GDM1 (cell line): ENCODE measurements at regions not wholly inside any gene's neighbourhood (a gene's known extent, or its start where the extent isn't known, plus 50 kb on each side); places are given as distances from the start of the nearest gene placed in this dataset.

Source experiments
- DNase-seq: peaks from one replicate; lab custom pipeline; 2025; lab: John Stamatoyannopoulos, UW

- no peak for DNase-seq
Observed at GRCh38 chr16:86632206-86632605, 53.9 kb downstream of the FOXL1 start.

GRCh38 chr16:86632944-86633343 lies 54.6 kb downstream of the FOXL1 start:
- no peak for DNase-seq

- DNase-seq: no peak
Observed at GRCh38 chr16:86634292-86634691, 55.9 kb downstream of the FOXL1 start.

DNA sequence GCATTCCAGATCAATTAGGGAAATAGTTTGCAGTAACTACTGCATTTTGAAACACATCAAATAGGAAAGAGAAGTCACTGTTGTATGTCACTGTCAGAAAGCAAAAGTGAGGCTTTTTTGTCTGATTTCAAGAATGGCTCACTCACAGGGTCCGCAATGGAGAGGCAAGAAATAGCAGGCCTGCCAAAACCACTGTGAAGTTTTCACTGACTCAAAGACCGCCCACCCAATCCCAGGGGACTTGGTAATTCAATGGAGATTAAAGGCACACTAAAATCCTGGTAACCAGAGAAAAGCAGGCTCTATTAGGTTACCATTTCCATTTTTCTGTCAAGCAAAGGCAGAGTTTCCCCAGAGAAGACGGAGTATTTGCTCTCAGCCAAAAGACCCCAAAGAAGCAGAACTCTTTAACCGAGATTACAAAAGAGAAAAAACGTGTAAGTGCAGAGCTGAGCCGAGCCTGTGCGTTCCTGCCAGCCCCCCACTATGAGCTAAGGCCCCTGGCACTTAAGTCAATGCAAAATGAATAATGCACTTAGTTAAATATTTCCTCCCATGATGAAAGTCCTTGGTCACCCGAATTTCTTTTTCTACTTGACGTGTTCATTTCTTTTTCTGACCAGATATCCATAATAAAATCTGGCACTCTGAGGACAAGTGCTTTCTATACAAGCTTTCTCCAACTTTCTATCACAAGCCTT lies 57.0 kb downstream of the FOXL1 start:
- DNase-seq: no peak

DNA sequence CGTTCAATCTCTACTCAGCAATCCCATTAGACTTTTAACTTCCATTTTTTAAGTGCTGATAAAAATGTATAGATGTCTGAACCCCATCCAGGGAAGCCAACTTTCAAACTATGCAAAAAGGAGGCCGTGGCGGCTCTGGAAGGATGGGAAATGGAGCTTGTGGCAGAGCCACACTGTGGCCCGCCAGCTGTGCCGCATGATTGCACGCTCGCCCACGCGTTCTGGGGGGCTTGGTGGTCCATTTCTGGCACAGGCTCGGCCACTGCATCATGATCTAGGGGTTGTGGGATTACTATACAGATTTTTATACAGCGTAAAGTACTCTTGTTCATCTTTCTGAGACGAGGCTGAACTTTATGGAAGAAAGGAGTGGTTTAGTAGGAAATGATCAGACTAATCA lies 57.6 kb downstream of the FOXL1 start:
- DNase-seq: no peak

DNA sequence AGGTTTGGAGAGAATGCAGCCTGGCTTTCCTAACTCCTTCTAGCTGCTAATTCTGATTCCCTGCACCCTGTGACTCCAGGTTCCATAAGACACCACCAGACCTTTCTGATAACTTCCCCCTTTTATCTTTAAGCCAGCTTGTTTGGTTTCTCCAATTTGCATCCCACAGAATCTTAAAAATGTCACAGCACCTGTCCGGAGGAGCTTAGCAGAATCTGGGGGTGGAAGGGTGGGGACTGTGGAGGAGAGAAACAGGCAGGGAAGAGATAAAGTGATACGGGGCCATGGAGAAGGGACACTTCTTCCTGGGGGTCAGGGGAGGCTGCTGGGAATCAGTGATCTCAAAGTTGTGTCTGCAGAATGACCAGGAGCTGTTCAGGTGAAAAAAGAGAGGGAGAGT lies 59.4 kb downstream of the FOXL1 start:
- DNase-seq: no peak

GRCh38 chr16:86638642-86639041 lies 60.3 kb downstream of the FOXL1 start:
- DNase-seq: no peak

DNA sequence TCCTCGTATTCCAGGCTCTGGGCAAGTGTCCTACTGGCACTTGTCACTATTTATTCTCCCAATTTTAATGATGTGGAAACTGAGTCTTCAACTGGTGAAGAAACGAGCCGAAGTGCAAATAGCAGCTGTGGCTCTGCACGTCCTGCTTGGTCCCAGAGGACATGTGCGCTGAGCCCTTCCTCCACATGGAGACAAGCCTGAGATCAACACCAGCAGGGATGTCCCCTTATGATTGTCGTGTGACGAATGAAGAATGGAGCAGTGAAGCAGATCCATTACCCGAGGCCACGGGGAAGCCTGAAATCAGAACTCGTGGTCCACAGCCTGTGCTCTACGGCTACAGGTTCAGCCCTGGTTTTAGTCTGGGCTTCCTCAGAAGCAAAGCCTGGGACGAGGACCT lies 61.0 kb downstream of the FOXL1 start:
- no peak for DNase-seq

GRCh38 chr16:86640265-86640843 lies 62.0 kb downstream of the FOXL1 start:
- no peak for DNase-seq

DNA sequence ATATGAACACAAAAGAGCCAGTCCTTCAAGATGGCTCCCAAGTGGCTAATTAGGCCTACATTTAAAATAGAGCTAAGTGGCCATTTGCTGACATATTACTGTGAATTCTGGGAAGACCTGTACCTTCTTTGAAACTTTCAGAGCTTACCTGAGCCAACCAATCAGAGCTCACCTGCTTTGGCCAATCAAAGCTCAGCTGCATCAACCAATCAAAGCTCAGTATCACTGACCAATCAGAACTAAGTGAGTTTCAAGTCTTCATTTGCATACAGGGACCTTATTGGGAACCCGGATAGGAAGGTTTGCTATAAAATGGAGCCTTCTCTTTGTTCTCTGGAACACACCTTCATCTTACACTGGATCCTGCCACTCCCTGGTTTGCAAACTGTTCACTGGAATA lies 63.7 kb downstream of the FOXL1 start:
- DNase-seq: no peak

DNA sequence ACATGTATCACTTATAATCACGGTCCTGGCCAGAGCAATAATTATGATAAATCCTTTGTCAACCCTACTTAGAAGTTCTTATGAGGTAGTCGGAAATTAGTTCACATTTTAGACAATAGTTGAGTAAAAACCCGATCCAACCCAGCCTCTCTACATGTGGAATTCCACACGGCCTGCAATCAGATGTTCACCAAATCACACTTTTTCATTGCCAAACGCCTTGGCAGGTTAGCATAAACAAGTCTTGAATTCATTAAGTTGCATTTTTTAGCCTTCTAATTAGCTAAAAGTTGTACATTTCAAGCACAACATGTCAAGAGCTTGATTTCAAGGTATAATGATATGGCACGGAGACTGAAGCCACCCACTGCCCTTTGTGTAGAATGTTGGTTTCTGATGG lies 65.3 kb downstream of the FOXL1 start:
- DNase-seq: no peak

- DNase-seq: no peak
Observed at GRCh38 chr16:86647561-86647960, 69.2 kb downstream of the FOXL1 start.

GRCh38 chr16:86649875-86650274 lies 71.5 kb downstream of the FOXL1 start:
- DNase-seq: no peak

DNA sequence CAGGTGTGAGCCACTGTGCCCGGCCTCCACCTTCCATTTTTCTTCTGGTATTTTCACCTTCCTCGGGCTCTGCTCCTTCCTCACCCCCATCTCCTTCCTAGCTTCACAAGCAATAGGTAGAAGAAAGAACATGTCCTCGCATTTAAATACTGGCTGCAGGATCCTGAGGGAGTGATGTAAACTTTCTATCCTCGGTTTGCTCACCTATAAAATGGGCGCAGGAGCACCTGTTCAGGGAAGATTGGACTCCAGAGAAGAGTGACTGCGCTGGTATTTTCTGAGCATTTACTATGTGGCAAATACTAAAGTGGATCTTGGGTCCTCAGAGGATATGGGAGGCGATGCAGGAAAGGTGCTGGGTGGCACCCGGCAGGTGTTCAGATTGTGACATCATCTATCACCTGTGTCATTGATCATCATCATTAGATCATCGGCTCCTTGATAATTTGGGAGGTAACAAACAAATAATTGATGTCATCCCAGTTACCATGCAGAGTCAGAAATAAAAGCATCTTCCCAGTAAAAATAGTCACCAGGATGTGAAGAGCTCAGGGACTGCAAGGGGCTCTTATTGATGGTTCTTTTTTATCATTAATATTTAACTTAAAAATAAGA lies 72.8 kb downstream of the FOXL1 start:
- no peak for DNase-seq

- no peak for DNase-seq
Observed at GRCh38 chr16:86651823-86652222, 73.5 kb downstream of the FOXL1 start.

DNA sequence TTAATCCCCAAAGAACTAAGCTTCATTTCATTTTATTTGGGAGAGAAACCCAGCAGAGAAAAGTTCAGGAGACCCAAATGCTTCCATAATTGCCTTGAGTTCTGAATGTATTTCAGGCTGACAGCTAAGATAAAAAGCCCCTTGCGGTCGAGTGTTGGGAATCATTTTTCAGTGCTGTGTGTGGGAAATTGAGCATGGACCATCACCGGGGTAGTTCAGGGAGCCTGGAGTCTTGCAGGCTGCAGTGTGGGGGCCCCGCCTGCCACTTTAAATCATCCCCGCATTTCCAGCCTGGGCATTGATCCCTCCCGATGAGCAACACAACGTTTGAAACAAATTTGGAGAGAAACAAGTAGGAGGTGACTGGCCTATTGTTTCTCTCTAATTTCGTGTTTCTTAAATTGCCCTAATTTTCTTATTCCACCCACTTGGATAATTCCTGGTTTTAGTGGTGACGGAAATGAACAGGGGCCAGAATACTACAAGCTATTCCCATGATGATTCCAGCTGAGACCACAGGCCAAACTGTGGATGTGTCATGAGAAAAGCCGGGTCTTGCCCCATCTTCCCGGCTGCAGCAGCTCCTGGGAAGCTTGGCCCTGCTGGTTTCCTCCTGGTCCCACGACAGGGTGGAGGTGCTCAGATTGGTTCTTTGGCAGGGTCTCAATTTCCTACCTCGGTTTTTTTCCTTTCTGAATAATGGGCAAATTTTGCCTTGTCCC lies 75.1 kb downstream of the FOXL1 start:
- no peak for DNase-seq

DNA sequence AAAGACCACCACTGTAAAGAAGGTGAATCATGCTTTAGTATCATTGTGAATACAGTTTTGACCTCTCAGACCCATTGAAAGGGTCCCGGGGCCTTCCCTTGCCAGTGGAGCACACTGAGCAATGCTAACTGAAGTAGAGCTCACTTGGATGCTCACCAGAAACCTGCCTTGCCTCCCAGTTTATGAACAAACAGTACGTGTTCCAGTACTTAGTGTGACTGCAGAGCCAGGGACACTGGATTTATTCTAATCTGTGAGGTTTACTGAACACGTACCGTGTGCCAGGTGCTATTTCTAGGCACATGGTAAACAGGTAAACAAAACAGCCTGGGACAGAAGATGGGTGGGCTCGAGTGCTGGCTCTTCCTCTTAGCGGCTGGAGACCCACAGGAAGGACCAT lies 79.6 kb downstream of the FOXL1 start:
- DNase-seq: no peak

GRCh38 chr16:86660623-86661022 lies 82.3 kb downstream of the FOXL1 start:
- no peak for DNase-seq

DNA sequence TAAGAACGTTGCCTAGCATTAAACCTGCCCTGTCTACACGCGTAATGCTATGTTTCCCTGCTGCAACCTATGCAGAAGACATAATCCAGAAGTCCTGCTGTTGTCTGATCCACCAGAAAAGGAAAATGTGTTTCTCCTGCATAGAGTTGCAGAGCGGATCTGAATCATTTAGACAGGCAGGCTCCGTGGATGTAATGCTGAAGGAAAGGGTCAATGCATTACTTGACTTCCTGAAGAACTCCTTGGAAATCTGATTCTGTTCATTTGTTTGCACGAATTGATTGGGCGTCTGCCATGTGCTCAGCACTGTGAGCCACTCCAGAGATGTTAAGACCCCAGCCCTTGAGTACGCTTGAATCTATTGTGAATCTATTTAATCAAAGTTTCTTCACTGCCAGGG lies 83.4 kb downstream of the FOXL1 start:
- DNase-seq: no peak

DNA sequence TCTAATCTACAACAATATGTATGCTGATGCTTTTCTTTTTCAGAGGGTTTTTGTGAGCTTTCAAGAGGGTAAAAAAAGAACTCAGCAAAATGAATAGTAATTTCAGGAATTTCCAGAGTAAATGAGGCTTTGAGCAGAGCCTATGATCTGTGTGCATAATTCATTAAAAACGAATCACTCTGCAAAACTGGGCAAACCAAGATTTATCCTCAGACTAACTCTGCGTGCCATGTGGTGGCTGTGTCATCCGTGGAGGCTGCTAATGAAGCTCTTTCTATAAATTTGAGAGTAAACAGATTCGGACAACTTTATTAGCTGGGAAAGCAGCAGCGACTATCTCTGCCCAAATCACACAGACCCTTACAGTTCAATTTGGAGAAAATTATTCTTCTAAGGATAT lies 83.8 kb downstream of the FOXL1 start:
- no peak for DNase-seq

DNA sequence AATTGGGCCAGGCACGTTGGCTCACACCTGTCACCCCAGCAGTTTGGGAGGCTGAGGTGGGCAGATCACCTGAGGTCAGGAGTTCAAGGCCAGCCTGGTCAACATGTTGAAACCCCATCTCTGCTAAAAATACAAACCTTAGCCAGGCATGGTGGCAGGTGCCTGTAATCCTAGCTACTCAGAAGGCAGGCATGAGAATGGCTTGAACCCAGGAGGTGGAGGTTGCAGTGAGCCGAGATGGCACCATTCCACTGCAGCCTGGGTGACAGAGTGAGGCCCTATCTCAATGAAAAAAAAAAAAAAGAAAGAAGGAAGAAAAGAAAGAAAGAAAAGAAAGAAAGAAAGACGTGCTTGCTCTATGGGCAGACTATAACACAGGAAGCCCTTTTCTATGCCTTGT lies 84.4 kb downstream of the FOXL1 start:
- no peak for DNase-seq

GRCh38 chr16:86663685-86664521 lies 85.6 kb downstream of the FOXL1 start:
- DNase-seq: no peak
